ENCODE measurements at regions not wholly inside any gene's neighbourhood (a gene's known extent, or its start where the extent isn't known, plus 50 kb on each side); places are given as distances from the start of the nearest gene placed in this dataset.

- peak; percentile 48 for DNase-seq (ENCODE audit: extremely low read depth, low read depth)
Measured at GRCh38 chr4:183563874-183564273, 59.0 kb downstream of the ING2 start.

- DNase-seq (ENCODE audit: extremely low read depth, low read depth) = no peak
Measured at GRCh38 chr4:183571350-183571941, 66.6 kb downstream of the ING2 start.

GRCh38 chr4:183576701-183577404 is 72.0 kb downstream of the ING2 start:
- no peak for DNase-seq (ENCODE audit: extremely low read depth, low read depth)

- DNase-seq (ENCODE audit: extremely low read depth, low read depth) = no peak
Measured at GRCh38 chr4:183580370-183580769, 75.5 kb downstream of the ING2 start.

DNA sequence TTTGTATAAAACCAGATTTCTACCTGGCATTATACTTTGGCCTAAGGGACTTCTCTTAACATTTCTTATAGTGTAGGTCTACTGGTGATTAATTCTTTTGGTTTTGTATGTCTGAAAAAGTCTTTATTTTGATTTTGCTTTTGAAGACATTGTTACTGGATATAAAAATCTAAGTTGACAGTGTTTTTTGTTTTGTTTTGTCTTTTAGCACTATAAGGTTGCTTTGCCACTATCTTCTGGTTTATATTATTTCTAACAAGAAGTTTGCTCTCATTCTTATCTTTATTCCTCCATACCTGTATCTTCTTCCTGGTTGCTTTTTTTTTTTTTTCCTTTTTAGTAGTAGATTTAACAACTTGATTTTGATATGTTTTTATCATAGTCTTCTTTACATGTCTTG is 76.0 kb downstream of the ING2 start:
- DNase-seq (ENCODE audit: extremely low read depth, low read depth) = no peak

GRCh38 chr4:183586824-183587223 is 72.2 kb downstream of the RWDD4 start:
- DNase-seq (ENCODE audit: extremely low read depth, low read depth) = no peak

- no peak for DNase-seq (ENCODE audit: extremely low read depth, low read depth)
Measured at GRCh38 chr4:183588169-183588675, 70.8 kb downstream of the RWDD4 start.

GRCh38 chr4:183588691-183589090 is 70.3 kb downstream of the RWDD4 start:
- no peak for DNase-seq (ENCODE audit: extremely low read depth, low read depth)

GRCh38 chr4:183589461-183590099 is 69.4 kb downstream of the RWDD4 start:
- DNase-seq (ENCODE audit: extremely low read depth, low read depth) = no peak
